ENCODE measurements at regions not wholly inside any gene's neighbourhood (a gene's known extent, or its start where the extent isn't known, plus 50 kb on each side); places are given as distances from the start of the nearest gene placed in this dataset.
A peak's percentile ranks its signal among the peaks of the same experiment; 100 is the strongest.

DNA sequence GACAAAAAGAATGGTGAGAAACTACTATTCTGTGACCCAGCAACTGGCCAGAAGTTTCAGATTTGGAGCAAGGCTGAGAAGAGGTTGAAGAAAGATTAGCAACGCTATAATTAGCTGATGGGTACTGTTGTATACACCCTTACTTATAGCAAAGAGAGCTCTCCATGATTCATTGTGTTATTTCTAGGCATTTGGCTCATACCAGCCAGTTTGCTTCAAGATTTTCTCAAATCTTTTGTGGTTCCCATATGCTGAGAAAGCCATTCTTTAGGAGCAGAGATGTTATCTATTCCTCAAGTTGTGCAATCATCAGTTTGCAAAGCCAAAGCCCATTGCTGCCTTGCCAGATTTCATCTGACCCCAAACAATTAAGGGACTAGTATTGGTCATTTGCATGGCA lies 179.4 kb downstream of the ETS1 start (continued):
- no peak for TF ChIP-seq SIN3A (IDR thresholded peaks at IDR 0.05; ENCODE audit: borderline replicate concordance, low read depth, low read length)
- TF ChIP-seq POLR2AphosphoS5 (IDR thresholded peaks at IDR 0.05; ENCODE audit: low read depth, low read length): peak; percentile 84; the same call in 1 of the 2 replicates
- peak; percentile 93 for TF ChIP-seq MEF2A (IDR thresholded peaks at IDR 0.05; ENCODE audit: borderline replicate concordance, low read depth)
- peak; percentile 98 for TF ChIP-seq NFIC (IDR thresholded peaks at IDR 0.05; ENCODE audit: borderline replicate concordance)
- TF ChIP-seq, protein P1, sequence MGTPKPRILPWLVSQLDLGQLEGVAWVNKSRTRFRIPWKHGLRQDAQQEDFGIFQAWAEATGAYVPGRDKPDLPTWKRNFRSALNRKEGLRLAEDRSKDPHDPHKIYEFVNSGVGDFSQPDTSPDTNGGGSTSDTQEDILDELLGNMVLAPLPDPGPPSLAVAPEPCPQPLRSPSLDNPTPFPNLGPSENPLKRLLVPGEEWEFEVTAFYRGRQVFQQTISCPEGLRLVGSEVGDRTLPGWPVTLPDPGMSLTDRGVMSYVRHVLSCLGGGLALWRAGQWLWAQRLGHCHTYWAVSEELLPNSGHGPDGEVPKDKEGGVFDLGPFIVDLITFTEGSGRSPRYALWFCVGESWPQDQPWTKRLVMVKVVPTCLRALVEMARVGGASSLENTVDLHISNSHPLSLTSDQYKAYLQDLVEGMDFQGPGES (IDR thresholded peaks at IDR 0.05; ENCODE audit: low read depth, low read length): no peak
- peak; percentile 97 for TF ChIP-seq TCF12 (IDR thresholded peaks at IDR 0.05)
- TF ChIP-seq, protein P2, sequence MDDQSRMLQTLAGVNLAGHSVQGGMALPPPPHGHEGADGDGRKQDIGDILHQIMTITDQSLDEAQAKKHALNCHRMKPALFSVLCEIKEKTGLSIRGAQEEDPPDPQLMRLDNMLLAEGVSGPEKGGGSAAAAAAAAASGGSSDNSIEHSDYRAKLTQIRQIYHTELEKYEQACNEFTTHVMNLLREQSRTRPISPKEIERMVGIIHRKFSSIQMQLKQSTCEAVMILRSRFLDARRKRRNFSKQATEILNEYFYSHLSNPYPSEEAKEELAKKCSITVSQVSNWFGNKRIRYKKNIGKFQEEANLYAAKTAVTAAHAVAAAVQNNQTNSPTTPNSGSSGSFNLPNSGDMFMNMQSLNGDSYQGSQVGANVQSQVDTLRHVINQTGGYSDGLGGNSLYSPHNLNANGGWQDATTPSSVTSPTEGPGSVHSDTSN (IDR thresholded peaks at IDR 0.05): peak; percentile 88

GRCh38 chr11:128405714-128406662 lies 181.4 kb downstream of the ETS1 start:
- POLR2A ChIA-PET: no interaction called here
- Histone ChIP-seq H3K27ac (ENCODE audit: low read depth in 2 of 2, low read length in 1 of 2) (peak overlapping the region in 1 of 2 experiments; percentile 95; a peak in 2 of 4 replicates), H3K4me3 (ENCODE audit: low read depth in 2 of 2, low read length in 1 of 2) (no peak overlapping the region), H3K27me3 (ENCODE audit: insufficient read depth) (no peaks in the 10 kb centered on the region), H3F3A (replicated peaks; ENCODE audit: insufficient read depth) (peaks cover 40% of the 10 kb centered on the region), H2AFZ (ENCODE audit: low read depth) (peak overlapping the region; percentile 64), H3K4me1 (ENCODE audit: control insufficient read depth in 1 of 2, insufficient read depth in 2 of 2, low read depth in 1 of 2, low read length in 1 of 2) (peaks cover 9 to 22% of the 10 kb centered on the region in 2 experiments), H3K9me3 (no peaks in the 10 kb centered on the region), H3K4me2 (peak overlapping the region; percentile 38; the same call in 1 of the 2 replicates), H3K36me3 (replicated peaks in 1 of 2; ENCODE audit: control insufficient read depth in 1 of 2, insufficient read depth in 2 of 2, low read length in 1 of 2) (no peaks in the 10 kb centered on the region), H3K79me2 (ENCODE audit: insufficient read depth) (no peaks in the 10 kb centered on the region), H3K9ac (no peak overlapping the region; the same call in 1 of the 2 replicates), H4K20me1 (ENCODE audit: insufficient read depth) (no peaks in the 10 kb centered on the region), H3K9me2 (no peaks in the 10 kb centered on the region)
- CTCF ChIA-PET: interaction anchor here (0.9 to 1.8 kb wide), 4 partner anchors 10 to 500 kb away, joined by 3 to 9 read pairs (median 3); no protein-coding TSS in a partner anchor
- WGBS (ENCODE audit: low lambda C conversion rate): 85% methylated on average over 7 of the region's 8 CpGs
- TF ChIP-seq JUND (IDR thresholded peaks at IDR 0.05): no peak
- TF ChIP-seq, protein P3, sequence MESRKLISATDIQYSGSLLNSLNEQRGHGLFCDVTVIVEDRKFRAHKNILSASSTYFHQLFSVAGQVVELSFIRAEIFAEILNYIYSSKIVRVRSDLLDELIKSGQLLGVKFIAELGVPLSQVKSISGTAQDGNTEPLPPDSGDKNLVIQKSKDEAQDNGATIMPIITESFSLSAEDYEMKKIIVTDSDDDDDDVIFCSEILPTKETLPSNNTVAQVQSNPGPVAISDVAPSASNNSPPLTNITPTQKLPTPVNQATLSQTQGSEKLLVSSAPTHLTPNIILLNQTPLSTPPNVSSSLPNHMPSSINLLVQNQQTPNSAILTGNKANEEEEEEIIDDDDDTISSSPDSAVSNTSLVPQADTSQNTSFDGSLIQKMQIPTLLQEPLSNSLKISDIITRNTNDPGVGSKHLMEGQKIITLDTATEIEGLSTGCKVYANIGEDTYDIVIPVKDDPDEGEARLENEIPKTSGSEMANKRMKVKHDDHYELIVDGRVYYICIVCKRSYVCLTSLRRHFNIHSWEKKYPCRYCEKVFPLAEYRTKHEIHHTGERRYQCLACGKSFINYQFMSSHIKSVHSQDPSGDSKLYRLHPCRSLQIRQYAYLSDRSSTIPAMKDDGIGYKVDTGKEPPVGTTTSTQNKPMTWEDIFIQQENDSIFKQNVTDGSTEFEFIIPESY (IDR thresholded peaks at IDR 0.05; ENCODE audit: borderline replicate concordance, low read depth): no peak
- TF ChIP-seq SIN3A (IDR thresholded peaks at IDR 0.05; ENCODE audit: borderline replicate concordance, low read depth, low read length): no peak
- TF ChIP-seq RFX5 (IDR thresholded peaks at IDR 0.05; ENCODE audit: low read length): no peak
- TF ChIP-seq RCOR1 (IDR thresholded peaks at IDR 0.05; ENCODE audit: low read length): no peak
- TF ChIP-seq TCF12 (IDR thresholded peaks at IDR 0.05): no peak
- no peak for TF ChIP-seq EP300 (IDR thresholded peaks at IDR 0.05; ENCODE audit: borderline replicate concordance in 1 of 2, low read depth in 1 of 2, low read length in 1 of 2)
- no peak for TF ChIP-seq USF1 (IDR thresholded peaks at IDR 0.05; ENCODE audit: borderline replicate concordance, low read depth)
- TF ChIP-seq GATA2 (CRISPR knock-in tag; IDR thresholded peaks at IDR 0.05): no peak
- TF ChIP-seq, protein P1 (IDR thresholded peaks at IDR 0.05; ENCODE audit: low read depth, low read length): no peak
- DNase-seq: no peak

All from SK-N-SH (cell line).